Psoas muscle (tissue), 7 donors: ENCODE measurements at regions not wholly inside any gene's neighbourhood (a gene's known extent, or its start where the extent isn't known, plus 50 kb on each side); places are given as distances from the start of the nearest gene placed in this dataset.

ENCODE experiments used
- ATAC-seq, 4 donors: fragments of 200-7000 bp; cut with Tn5 transposase; one replicate each; pipeline ENCODE4 v1.9.1; 2020; ENCODE audit warnings: moderate library complexity in 3 of 4, mild to moderate bottlenecking in 2 of 4
- DNase-seq, 2 donors: peaks; one replicate each; pipeline ENCODE4 v3.0.0-alpha.2; 2020
- H3K27ac ChIP-seq: fragments of 200-600 bp; one replicate; pipeline ENCODE4 v1.8.0; 2022
- H3K27me3 ChIP-seq, 3 donors: fragments of 200-600 bp in 1 of 3; one replicate each; pipeline versions ENCODE4 v1.6.1 to v1.8.0; 2013 to 2022; ENCODE audit warnings: low read length in 2 of 3, mild to moderate bottlenecking in 2 of 3, moderate library complexity in 1 of 3; ENCODE audit not compliant: insufficient read depth in 3 of 3
- H3K36me3 ChIP-seq, 2 donors: fragments of 200-600 bp in 1 of 2; one replicate each; pipeline versions ENCODE4 v1.6.1 to v1.8.0; 2013 to 2022; ENCODE audit warnings: low read depth in 1 of 2, mild to moderate bottlenecking in 1 of 2, moderate library complexity in 1 of 2; ENCODE audit not compliant: insufficient read depth in 1 of 2
- H3K4me1 ChIP-seq: fragments of 200-600 bp; one replicate; pipeline ENCODE4 v1.8.0; 2022
- H3K4me3 ChIP-seq: fragments of 200-600 bp; one replicate; pipeline ENCODE4 v1.8.0; 2022; ENCODE audit warnings: mild to moderate bottlenecking
- H3K9me3 ChIP-seq: fragments of 200-600 bp; one replicate; pipeline ENCODE4 v1.8.0; 2022
- WGBS, 3 donors: extraction: QIAGEN DNeasy Blood & Tissue Kit; methylation state at CpG; one replicate each; pipeline versions ENCODE4 v1.1.6 to v1.1.7; 2013; 5-methylcytosine and 5-hydroxymethylcytosine counted together
- intact Hi-C, 2 donors: fragments of 100-400 bp; cut with DNase I; formaldehyde crosslinking; loops; one replicate each; pipeline versions ENCODE4 v1.11.0 to v1.14.2; 2022
- TF ChIP-seq, protein P1 (sequence below): fragments of 200-600 bp; IDR thresholded peaks from one replicate; pipeline ENCODE4 v1.8.0; 2022; ENCODE audit warnings: antibody characterized with exemption
- donor health status: healthy with polysubstance abuse.
- donor health status: DM: no; HTN: no; CAD: no; lungs with moderate emphysema.
- donor health status: Bipolar disorder and iron deficiency.
- donor health status: healthy.
- donor health status: DM: yes; HTN: yes; CAD: no.
- donor health status: DM: no; HTN: no; CAD: no.
- donor health status: DM: yes; HTN: yes; CAD: no.

DNA sequence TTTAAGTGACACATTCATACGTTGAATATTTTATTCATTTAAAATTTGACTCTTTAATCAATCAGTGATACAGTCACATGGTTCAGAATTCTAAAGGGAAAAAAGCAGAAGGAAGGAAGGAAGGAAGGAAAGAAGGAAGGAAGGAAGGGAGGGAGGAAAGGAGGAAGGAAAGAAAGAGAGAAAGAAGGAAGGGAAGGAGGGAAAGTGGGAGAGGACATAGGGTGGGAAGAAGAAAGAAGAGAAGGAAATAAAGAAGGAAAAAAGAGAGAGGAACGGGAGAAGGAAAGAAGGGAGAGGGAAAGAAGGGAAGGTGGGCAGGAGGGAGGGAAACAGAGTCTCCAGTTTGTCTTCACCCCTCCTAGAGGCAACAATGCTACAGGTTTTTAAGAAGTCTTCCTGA lies 518.6 kb downstream of the MIAT start:
- no peak for ATAC-seq
- Histone ChIP-seq H3K4me1 (no peaks in the 10 kb centered on the region), H3K36me3 (no peaks in the 10 kb centered on the region), H3K9me3 (no peaks in the 10 kb centered on the region), H3K4me3 (no peak overlapping the region), H3K27me3 (peaks cover 0 to 44% (median 5%) of the 10 kb centered on the region in 3 donors), H3K27ac (no peak overlapping the region)
- TF ChIP-seq, protein P1, sequence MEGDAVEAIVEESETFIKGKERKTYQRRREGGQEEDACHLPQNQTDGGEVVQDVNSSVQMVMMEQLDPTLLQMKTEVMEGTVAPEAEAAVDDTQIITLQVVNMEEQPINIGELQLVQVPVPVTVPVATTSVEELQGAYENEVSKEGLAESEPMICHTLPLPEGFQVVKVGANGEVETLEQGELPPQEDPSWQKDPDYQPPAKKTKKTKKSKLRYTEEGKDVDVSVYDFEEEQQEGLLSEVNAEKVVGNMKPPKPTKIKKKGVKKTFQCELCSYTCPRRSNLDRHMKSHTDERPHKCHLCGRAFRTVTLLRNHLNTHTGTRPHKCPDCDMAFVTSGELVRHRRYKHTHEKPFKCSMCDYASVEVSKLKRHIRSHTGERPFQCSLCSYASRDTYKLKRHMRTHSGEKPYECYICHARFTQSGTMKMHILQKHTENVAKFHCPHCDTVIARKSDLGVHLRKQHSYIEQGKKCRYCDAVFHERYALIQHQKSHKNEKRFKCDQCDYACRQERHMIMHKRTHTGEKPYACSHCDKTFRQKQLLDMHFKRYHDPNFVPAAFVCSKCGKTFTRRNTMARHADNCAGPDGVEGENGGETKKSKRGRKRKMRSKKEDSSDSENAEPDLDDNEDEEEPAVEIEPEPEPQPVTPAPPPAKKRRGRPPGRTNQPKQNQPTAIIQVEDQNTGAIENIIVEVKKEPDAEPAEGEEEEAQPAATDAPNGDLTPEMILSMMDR, result no peak
- WGBS, 3 donors, result 45 to 63% (median 50%) methylated on average over 2 of the region's 2 CpGs
- intact Hi-C loops, result no loop called here
- no peak for DNase-seq

DNA sequence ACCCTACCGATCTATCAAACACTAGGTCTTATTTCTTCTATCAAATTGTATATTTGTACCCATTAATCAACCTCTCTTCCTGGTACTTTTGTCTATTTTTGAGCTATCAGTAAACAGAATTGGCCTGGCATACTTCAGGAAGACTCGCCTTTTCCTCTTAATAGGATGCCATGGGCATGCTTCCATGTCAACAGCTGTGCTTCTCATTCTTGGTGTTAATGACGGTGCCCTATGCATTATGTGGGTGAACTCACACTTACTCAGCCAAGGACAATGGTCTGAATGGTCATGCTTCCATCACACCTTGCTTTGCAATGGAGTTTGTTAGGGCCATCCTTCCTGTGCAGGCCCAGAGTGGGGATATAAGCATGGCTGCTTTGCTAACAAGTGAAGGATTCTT lies 521.8 kb downstream of the MIAT start:
- TF ChIP-seq, protein P1, result no peak
- ATAC-seq (no peak), DNase-seq (no peak)
- H3K27me3 ChIP-seq, result peaks cover 0 to 27% (median 5%) of the 10 kb centered on the region in 3 donors
- intact Hi-C loops, result no loop called here
- no peak overlapping the region for H3K27ac ChIP-seq
- H3K9me3 ChIP-seq, result no peaks in the 10 kb centered on the region
- no peaks in the 10 kb centered on the region for H3K36me3 ChIP-seq
- H3K4me3 ChIP-seq, result no peak overlapping the region
- 36 to 54% (median 54%) methylated on average over 3 of the region's 3 CpGs for WGBS, 3 donors
- H3K4me1 ChIP-seq, result no peaks in the 10 kb centered on the region

DNA sequence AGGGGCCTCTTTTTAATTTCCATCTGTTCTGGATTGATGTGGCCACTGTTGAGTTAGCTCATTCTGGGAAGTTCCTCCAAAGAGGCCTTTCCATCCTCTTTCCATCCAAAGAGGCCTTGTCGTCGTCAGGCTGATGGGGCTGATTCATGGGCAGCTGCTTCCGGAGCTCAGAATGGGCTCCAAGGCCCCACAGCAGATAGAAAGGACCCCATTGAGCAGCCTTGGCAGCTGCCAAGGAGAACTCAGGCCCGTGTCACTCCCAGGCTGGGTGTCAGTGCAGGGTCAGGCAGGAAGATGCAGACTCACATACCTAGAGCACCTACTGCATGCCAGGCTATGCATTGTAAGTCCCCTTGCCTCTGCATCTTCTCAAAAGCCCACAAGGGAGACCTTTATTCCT lies 524.1 kb downstream of the MIAT start:
- intact Hi-C loops, result no loop called here
- H3K27me3 ChIP-seq, result peaks cover 0 to 5% (median 0%) of the 10 kb centered on the region in 3 donors
- no peaks in the 10 kb centered on the region for H3K36me3 ChIP-seq
- no peak overlapping the region for H3K27ac ChIP-seq
- DNase-seq (no peak), ATAC-seq (no peak)
- H3K4me3 ChIP-seq, result no peak overlapping the region
- H3K4me1 ChIP-seq, result no peaks in the 10 kb centered on the region
- WGBS, 3 donors, result 67 to 85% (median 71%) methylated on average over 4 of the region's 4 CpGs
- no peaks in the 10 kb centered on the region for H3K9me3 ChIP-seq
- TF ChIP-seq, protein P1, result no peak

DNA sequence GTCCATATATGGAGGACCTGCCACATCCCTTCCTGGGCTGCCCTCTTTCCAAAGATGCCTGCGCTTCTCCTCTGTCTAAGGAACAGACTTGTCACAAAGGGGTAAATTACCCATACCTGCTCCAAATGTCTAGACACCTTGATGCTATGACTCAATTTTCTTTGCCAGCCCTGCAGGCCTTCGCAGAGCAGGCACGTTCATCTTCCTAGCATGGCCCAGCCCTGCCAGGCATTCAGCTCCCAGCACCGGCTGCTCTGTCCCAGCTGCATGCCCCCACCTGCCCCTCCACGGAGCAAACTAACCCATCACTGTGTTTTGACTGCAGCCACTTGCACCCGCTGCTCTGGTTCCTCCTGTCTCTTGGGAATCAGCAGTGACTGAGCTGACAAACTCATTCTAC lies 526.1 kb downstream of the MIAT start:
- no peak overlapping the region for H3K27ac ChIP-seq
- ATAC-seq, result no peak
- 69 to 76% (median 72%) methylated on average over 6 of the region's 6 CpGs for WGBS, 3 donors
- no peak overlapping the region for H3K4me3 ChIP-seq
- H3K36me3 ChIP-seq, result no peaks in the 10 kb centered on the region
- intact Hi-C loops, result no loop called here
- H3K9me3 ChIP-seq, result no peaks in the 10 kb centered on the region
- DNase-seq, result no peak
- peaks cover 0 to 9% (median 5%) of the 10 kb centered on the region in 3 donors for H3K27me3 ChIP-seq
- H3K4me1 ChIP-seq, result no peaks in the 10 kb centered on the region
- TF ChIP-seq, protein P1, result no peak

DNA sequence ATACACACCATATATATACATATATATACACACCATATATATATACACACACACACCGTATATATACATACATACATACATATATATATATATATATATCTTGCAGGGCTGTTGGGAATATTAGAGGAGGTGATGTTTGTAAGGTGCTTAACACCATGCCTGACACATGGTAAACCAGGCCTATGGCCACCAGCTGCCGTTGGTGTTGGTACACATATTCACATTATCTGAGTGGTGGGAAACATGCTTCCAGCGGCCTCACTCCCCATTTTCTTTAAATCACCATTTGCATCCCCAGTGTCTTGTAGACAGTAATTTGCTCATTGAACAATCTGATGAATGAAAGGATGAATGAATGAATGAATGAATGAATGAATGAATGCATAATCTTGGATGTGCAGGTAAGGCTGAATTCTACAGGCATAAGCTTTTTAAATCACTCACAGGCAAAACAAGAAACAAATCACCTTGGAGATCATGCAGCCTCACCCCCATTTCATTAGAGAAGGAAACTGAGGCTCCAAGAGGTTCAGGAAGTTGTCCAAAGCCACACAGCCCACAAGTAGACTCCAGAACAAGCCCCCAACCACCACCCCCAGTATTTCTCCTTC lies 527.8 kb downstream of the MIAT start:
- no peak for ATAC-seq
- 82 to 92% (median 82%) methylated on average over 3 of the region's 3 CpGs for WGBS, 3 donors
- Histone ChIP-seq H3K27ac (no peak overlapping the region), H3K36me3 (no peaks in the 10 kb centered on the region), H3K27me3 (peaks cover 0 to 11% (median 5%) of the 10 kb centered on the region in 3 donors), H3K4me1 (no peaks in the 10 kb centered on the region), H3K4me3 (no peak overlapping the region), H3K9me3 (no peaks in the 10 kb centered on the region)
- TF ChIP-seq, protein P1, result no peak
- no peak for DNase-seq
- intact Hi-C loops, result no loop called here
